Thymus (tissue), 11 donors: ENCODE measurements at regions not wholly inside any gene's neighbourhood (a gene's known extent, or its start where the extent isn't known, plus 50 kb on each side); places are given as distances from the start of the nearest gene placed in this dataset.

Experiments used
- DNase-seq, 9 donors: peaks; one replicate each; pipeline ENCODE4 v3.0.0-alpha.2; 2013; ENCODE audit warnings: low spot score in 9 of 9, low read depth in 6 of 9, missing footprints in 1 of 9
- H3K27ac ChIP-seq, 2 donors: one replicate each; pipeline ENCODE4 v1.5.1; 2013; ENCODE audit warnings: control low read depth in 1 of 2, low read depth in 1 of 2, low read length in 1 of 2, mild to moderate bottlenecking in 1 of 2, moderate library complexity in 1 of 2
- H3K27me3 ChIP-seq, 2 donors: one replicate each; pipeline ENCODE4 v1.5.1; 2013; ENCODE audit warnings: low read length in 1 of 2; ENCODE audit not compliant: control insufficient read depth in 2 of 2, insufficient read depth in 1 of 2
- H3K36me3 ChIP-seq, 2 donors: one replicate each; pipeline ENCODE4 v1.5.1; 2013; ENCODE audit warnings: low read length in 1 of 2, mild to moderate bottlenecking in 1 of 2, moderate library complexity in 1 of 2; ENCODE audit not compliant: control insufficient read depth in 2 of 2, insufficient read depth in 2 of 2
- H3K4me1 ChIP-seq, 2 donors: one replicate each; pipeline ENCODE4 v1.5.1; 2013; ENCODE audit warnings: low read length in 2 of 2; ENCODE audit not compliant: control insufficient read depth in 2 of 2, insufficient read depth in 2 of 2
- H3K4me3 ChIP-seq, 2 donors: one replicate each; pipeline ENCODE4 v1.5.1; 2013; ENCODE audit warnings: low read length in 2 of 2, control low read depth in 1 of 2, mild to moderate bottlenecking in 1 of 2
- H3K9me3 ChIP-seq, 2 donors: one replicate each; pipeline ENCODE4 v1.5.1; 2013; ENCODE audit warnings: low read length in 1 of 2, mild to moderate bottlenecking in 1 of 2; ENCODE audit not compliant: control insufficient read depth in 2 of 2, insufficient read depth in 1 of 2
- WGBS: extraction: QIAGEN DNeasy Blood & Tissue Kit; methylation state at CpG from one replicate; pipeline ENCODE4 v1.1.7; 2013; 5-methylcytosine and 5-hydroxymethylcytosine counted together
- donor health status: healthy.

- no peak for DNase-seq
- no peaks in the 10 kb centered on the region for H3K27me3 ChIP-seq
- H3K4me1 ChIP-seq: peaks cover 22 to 30% of the 10 kb centered on the region in 2 donors
- H3K27ac ChIP-seq: no peak overlapping the region
- WGBS: 93% methylated on average over 5 of the region's 5 CpGs
- no peaks in the 10 kb centered on the region for H3K36me3 ChIP-seq
- no peak overlapping the region for H3K4me3 ChIP-seq
- no peaks in the 10 kb centered on the region for H3K9me3 ChIP-seq
Measured at GRCh38 chr9:104980039-104980654, 52.2 kb upstream of the ABCA1 start.

GRCh38 chr9:104981543-104982129 is 53.7 kb upstream of the ABCA1 start:
- no peaks in the 10 kb centered on the region for H3K9me3 ChIP-seq
- no peak for DNase-seq
- no peak overlapping the region for H3K4me3 ChIP-seq
- no peaks in the 10 kb centered on the region for H3K27me3 ChIP-seq
- no peak overlapping the region for H3K27ac ChIP-seq
- WGBS: 88% methylated on average over 8 of the region's 8 CpGs
- no peaks in the 10 kb centered on the region for H3K36me3 ChIP-seq
- peaks cover 32 to 39% of the 10 kb centered on the region in 2 donors for H3K4me1 ChIP-seq

- peaks cover 32 to 40% of the 10 kb centered on the region in 2 donors for H3K4me1 ChIP-seq
- no peak overlapping the region for H3K27ac ChIP-seq
- WGBS: 75% methylated on average over 3 of the region's 3 CpGs
- no peaks in the 10 kb centered on the region for H3K9me3 ChIP-seq
- no peak for DNase-seq
- H3K36me3 ChIP-seq: no peaks in the 10 kb centered on the region
- H3K27me3 ChIP-seq: no peaks in the 10 kb centered on the region
- no peak overlapping the region for H3K4me3 ChIP-seq
Measured at GRCh38 chr9:104982543-104982942, 54.6 kb upstream of the ABCA1 start.

GRCh38 chr9:104983491-104983890 is 55.5 kb upstream of the ABCA1 start:
- no peak overlapping the region for H3K4me3 ChIP-seq
- WGBS: 93% methylated on average over 3 of the region's 3 CpGs
- no peaks in the 10 kb centered on the region for H3K36me3 ChIP-seq
- no peak overlapping the region for H3K27ac ChIP-seq
- no peak for DNase-seq
- peaks cover 32 to 47% of the 10 kb centered on the region in 2 donors for H3K4me1 ChIP-seq
- no peaks in the 10 kb centered on the region for H3K27me3 ChIP-seq
- no peaks in the 10 kb centered on the region for H3K9me3 ChIP-seq

- no peak for DNase-seq
- H3K4me1 ChIP-seq: peaks cover 35 to 51% of the 10 kb centered on the region in 2 donors
- no peaks in the 10 kb centered on the region for H3K27me3 ChIP-seq
- H3K27ac ChIP-seq: no peak overlapping the region
- WGBS: 42% methylated on average over 5 of the region's 5 CpGs
- H3K9me3 ChIP-seq: no peaks in the 10 kb centered on the region
- no peaks in the 10 kb centered on the region for H3K36me3 ChIP-seq
- H3K4me3 ChIP-seq: no peak overlapping the region
Measured at GRCh38 chr9:104984121-104984520, 56.2 kb upstream of the ABCA1 start.

- 6% methylated on average over 2 of the region's 2 CpGs for WGBS
- H3K4me1 ChIP-seq: peaks cover 36 to 55% of the 10 kb centered on the region in 2 donors
- no peaks in the 10 kb centered on the region for H3K27me3 ChIP-seq
Measured at GRCh38 chr9:104984542-104984941, 56.6 kb upstream of the ABCA1 start.

GRCh38 chr9:104984948-104985347 is 57.0 kb upstream of the ABCA1 start:
- H3K4me3 ChIP-seq: no peak overlapping the region

More at GRCh38 chr9:104984542-104984941, 56.6 kb upstream of the ABCA1 start:
- no peak overlapping the region for H3K27ac ChIP-seq
- peak in 2 of 9 donors; percentile 35 to 56 for DNase-seq
- H3K4me3 ChIP-seq: no peak overlapping the region
- H3K36me3 ChIP-seq: no peaks in the 10 kb centered on the region
- no peaks in the 10 kb centered on the region for H3K9me3 ChIP-seq

GRCh38 chr9:104986096-104986495 is 58.1 kb upstream of the ABCA1 start:
- H3K4me3 ChIP-seq: no peak overlapping the region
- H3K4me1 ChIP-seq: peaks cover 44 to 69% of the 10 kb centered on the region in 2 donors
- no peak for DNase-seq
- H3K9me3 ChIP-seq: no peaks in the 10 kb centered on the region
- no peak overlapping the region for H3K27ac ChIP-seq
- WGBS: 92% methylated on average over 3 of the region's 3 CpGs
- no peaks in the 10 kb centered on the region for H3K36me3 ChIP-seq
- H3K27me3 ChIP-seq: no peaks in the 10 kb centered on the region

More at GRCh38 chr9:104984948-104985347, 57.0 kb upstream of the ABCA1 start:
- Histone ChIP-seq H3K36me3 (no peaks in the 10 kb centered on the region), H3K9me3 (no peaks in the 10 kb centered on the region), H3K27ac (no peak overlapping the region), H3K27me3 (no peaks in the 10 kb centered on the region), H3K4me1 (peaks cover 37 to 57% of the 10 kb centered on the region in 2 donors)
- WGBS: 57% methylated on average over 2 of the region's 2 CpGs
- DNase-seq: no peak

- H3K27me3 ChIP-seq: no peaks in the 10 kb centered on the region
- peaks cover 41 to 69% of the 10 kb centered on the region in 2 donors for H3K4me1 ChIP-seq
- H3K4me3 ChIP-seq: no peak overlapping the region
Measured at GRCh38 chr9:104987743-104988142, 59.8 kb upstream of the ABCA1 start.

More at GRCh38 chr9:104987743-104988142, 59.8 kb upstream of the ABCA1 start:
- H3K9me3 ChIP-seq: no peaks in the 10 kb centered on the region
- 77% methylated on average over 1 of the region's 1 CpG for WGBS
- no peak for DNase-seq
- H3K36me3 ChIP-seq: no peaks in the 10 kb centered on the region
- no peak overlapping the region for H3K27ac ChIP-seq
